Gastroesophageal sphincter (tissue), 3 donors: ENCODE measurements at regions not wholly inside any gene's neighbourhood (a gene's known extent, or its start where the extent isn't known, plus 50 kb on each side); places are given as distances from the start of the nearest gene placed in this dataset.
"Not testable (repeated sequence)": the region's sequence is repeated elsewhere in the genome, so short reads cannot be mapped to it uniquely, and the experiment has no call there.

Experiments used
- CTCF ChIP-seq, 4 experiments: fragments of 200-600 bp in 2 of 4; fragments of 450-650 bp in 2 of 4; sonication (generic) in 1 of 4; IDR thresholded peaks; one replicate each; pipeline ENCODE4 v1.5.1; 2017 to 2019; ENCODE audit warnings: antibody characterized with exemption in 4 of 4, mild to moderate bottlenecking in 2 of 4, moderate library complexity in 2 of 4
- EP300 ChIP-seq: sonication (generic); formaldehyde crosslinking; IDR thresholded peaks from one replicate; pipeline ENCODE4 v1.6.1; 2017; ENCODE audit warnings: antibody characterized with exemption, mild to moderate bottlenecking
- POLR2A ChIP-seq, 2 donors: fragments of 450-650 bp; IDR thresholded peaks; one replicate each; pipeline ENCODE4 v1.6.1; 2017; ENCODE audit warnings: antibody characterized with exemption in 2 of 2, mild to moderate bottlenecking in 2 of 2, moderate library complexity in 1 of 2

GRCh38 chr16:65356721-65357120 lies 234.9 kb upstream of the CDH11 start:
- TF ChIP-seq CTCF (IDR thresholded peaks at IDR 0.05); POLR2A (IDR thresholded peaks at IDR 0.05); EP300: not testable (repeated sequence)
